PC-9 (cell line): ENCODE measurements at regions not wholly inside any gene's neighbourhood (a gene's known extent, or its start where the extent isn't known, plus 50 kb on each side); places are given as distances from the start of the nearest gene placed in this dataset.

Experiments used
- CTCF ChIP-seq: fragments of 200-600 bp; sonication (generic); conservative IDR thresholded peaks from 2 replicates; pipeline ENCODE4 v1.6.1; 2017; ENCODE audit warnings: mixed run types, antibody characterized with exemption, mild to moderate bottlenecking, moderate library complexity
- EZH2 ChIP-seq: fragments of 200-600 bp; sonication (generic); IDR thresholded peaks from 2 replicates; pipeline ENCODE4 v1.8.0; 2017; ENCODE audit warnings: antibody characterized with exemption, low read depth

- TF ChIP-seq CTCF (no peak), EZH2 (no peak)
Observed at GRCh38 chr1:218803351-218803997, 370.2 kb upstream of the LYPLAL1 start.
